SIG-M5 treated with dmso at 0.1 percent for 504 hours (cell line): ENCODE measurements at regions not wholly inside any gene's neighbourhood (a gene's known extent, or its start where the extent isn't known, plus 50 kb on each side); places are given as distances from the start of the nearest gene placed in this dataset.

Source experiments
- DNase-seq: peaks from one replicate; lab custom pipeline; 2025; ENCODE audit not compliant: unreplicated experiment; lab: John Stamatoyannopoulos, UW

GRCh38 chr1:73953586-73953985 is 244.4 kb downstream of the LRRIQ3 start:
- DNase-seq: no peak

- no peak for DNase-seq
These were observed 244.8 kb downstream of the LRRIQ3 start for GRCh38 chr1:73953186-73953585.

- DNase-seq: no peak
These were observed 249.9 kb downstream of the LRRIQ3 start for GRCh38 chr1:73948055-73948454.

- no peak for DNase-seq
These were observed 251.0 kb downstream of the LRRIQ3 start for GRCh38 chr1:73947009-73947408.

GRCh38 chr1:73943270-73943669 is 254.7 kb downstream of the LRRIQ3 start:
- DNase-seq: no peak

GRCh38 chr1:73930293-73930692 is 267.7 kb downstream of the LRRIQ3 start:
- DNase-seq: no peak

- DNase-seq: no peak
These were observed 283.0 kb downstream of the LRRIQ3 start for GRCh38 chr1:73914951-73915350.

GRCh38 chr1:73913025-73913424 is 285.0 kb downstream of the LRRIQ3 start:
- DNase-seq: no peak

- no peak for DNase-seq
These were observed 286.1 kb downstream of the LRRIQ3 start for GRCh38 chr1:73911849-73912248.

GRCh38 chr1:73910466-73910865 is 287.5 kb downstream of the LRRIQ3 start:
- no peak for DNase-seq

- no peak for DNase-seq
These were observed 287.9 kb downstream of the LRRIQ3 start for GRCh38 chr1:73910062-73910461.

GRCh38 chr1:73909043-73909562 is 288.9 kb downstream of the LRRIQ3 start:
- DNase-seq: no peak

- DNase-seq: no peak
These were observed 290.9 kb downstream of the LRRIQ3 start for GRCh38 chr1:73907051-73907450.

- no peak for DNase-seq
These were observed 294.9 kb downstream of the LRRIQ3 start for GRCh38 chr1:73903092-73903491.

GRCh38 chr1:73901738-73902137 is 296.2 kb downstream of the LRRIQ3 start:
- no peak for DNase-seq

- DNase-seq: no peak
These were observed 298.7 kb downstream of the LRRIQ3 start for GRCh38 chr1:73899311-73899710.

GRCh38 chr1:73898540-73898939 is 299.4 kb downstream of the LRRIQ3 start:
- DNase-seq: no peak

GRCh38 chr1:73887412-73887811 is 310.6 kb downstream of the LRRIQ3 start:
- DNase-seq: no peak

GRCh38 chr1:73886716-73887115 is 311.3 kb downstream of the LRRIQ3 start:
- DNase-seq: no peak

GRCh38 chr1:73874806-73875205 is 323.2 kb downstream of the LRRIQ3 start:
- no peak for DNase-seq

GRCh38 chr1:73868810-73869336 is 329.1 kb downstream of the LRRIQ3 start:
- DNase-seq: no peak

GRCh38 chr1:73862355-73862754 is 335.6 kb downstream of the LRRIQ3 start:
- DNase-seq: no peak

GRCh38 chr1:73860421-73860950 is 337.5 kb downstream of the LRRIQ3 start:
- no peak for DNase-seq
